Activated B cell treated with CpG ODN at 0.5 μM for 24 hours (primary cell): ENCODE measurements at regions not wholly inside any gene's neighbourhood (a gene's known extent, or its start where the extent isn't known, plus 50 kb on each side); places are given as distances from the start of the nearest gene placed in this dataset.

ENCODE experiments used
- ATAC-seq: fragments of 200-7000 bp; cut with Tn5 transposase; one replicate; pipeline ENCODE4 v1.10.0; 2021; ENCODE audit warnings: low read depth, mild to moderate bottlenecking, moderate library complexity
- CTCF ChIA-PET: fragments of 350-600 bp; sonication (Branson Sonifier 250); formaldehyde crosslinking; loops from one replicate; lab custom pipeline; 2021; ENCODE audit warnings: antibody characterized with exemption; lab: Charles Lee
- POLR2A ChIA-PET: fragments of 350-600 bp; sonication (Branson Sonifier 250); formaldehyde crosslinking; loops from one replicate; lab custom pipeline; 2021; ENCODE audit warnings: antibody characterized with exemption; lab: Charles Lee
- DNase-seq: peaks from one replicate; pipeline ENCODE4 v3.0.0; 2022
- H3K27ac Mint-ChIP-seq: one replicate; pipeline ENCODE4 v1.8.0; 2020; ENCODE audit warnings: mixed read lengths
- H3K27me3 Mint-ChIP-seq: one replicate; pipeline ENCODE4 v1.8.0; 2021; ENCODE audit warnings: mixed read lengths
- H3K36me3 Mint-ChIP-seq: one replicate; pipeline ENCODE4 v1.8.0; 2021; ENCODE audit warnings: low read depth, mixed read lengths
- H3K4me1 Mint-ChIP-seq: one replicate; pipeline ENCODE4 v1.8.0; 2021; ENCODE audit warnings: mixed read lengths
- H3K4me3 Mint-ChIP-seq: one replicate; pipeline ENCODE4 v1.8.0; 2020; ENCODE audit warnings: mild to moderate bottlenecking, mixed read lengths
- H3K9me3 Mint-ChIP-seq: one replicate; pipeline ENCODE4 v1.8.0; 2020; ENCODE audit warnings: mixed read lengths
- CTCF ChIP-seq: fragments of 200-600 bp; IDR thresholded peaks from one replicate; pipeline ENCODE4 v1.8.0; 2022; ENCODE audit warnings: antibody characterized with exemption, mild to moderate bottlenecking
- intact Hi-C: fragments of 100-400 bp; cut with micrococcal nuclease; formaldehyde crosslinking; loops from one replicate; pipeline ENCODE4 v1.15.1; 2024

GRCh38 chr1:166365081-166365480 is 198.3 kb upstream of the FAM78B start:
- TF ChIP-seq CTCF = no peak

GRCh38 chr1:166368030-166368429 is 201.2 kb upstream of the FAM78B start:
- Mint-ChIP-seq H3K27me3 (no peaks in the 10 kb centered on the region), H3K4me1 (no peaks in the 10 kb centered on the region), H3K4me3 (no peak overlapping the region), H3K36me3 (no peaks in the 10 kb centered on the region), H3K27ac (no peak overlapping the region), H3K9me3 (peaks cover 4% of the 10 kb centered on the region)
- intact Hi-C loops = no loop called here
- TF ChIP-seq CTCF = no peak
- ATAC-seq (no peak), DNase-seq (no peak)
- POLR2A ChIA-PET = no interaction called here
- CTCF ChIA-PET = no interaction called here

More at GRCh38 chr1:166365081-166365480, 198.3 kb upstream of the FAM78B start:
- intact Hi-C loops = no loop called here
- Mint-ChIP-seq H3K9me3 (peaks cover 4% of the 10 kb centered on the region), H3K36me3 (no peaks in the 10 kb centered on the region), H3K4me3 (no peak overlapping the region), H3K27ac (no peak overlapping the region), H3K27me3 (no peaks in the 10 kb centered on the region), H3K4me1 (no peaks in the 10 kb centered on the region)
- ATAC-seq (no peak), DNase-seq (no peak)
- CTCF ChIA-PET = no interaction called here
- POLR2A ChIA-PET = no interaction called here

GRCh38 chr1:166377896-166378295 is 211.1 kb upstream of the FAM78B start:
- TF ChIP-seq CTCF = no peak

GRCh38 chr1:166378805-166379204 is 212.0 kb upstream of the FAM78B start:
- ATAC-seq = no peak
- no peak for TF ChIP-seq CTCF
- intact Hi-C loops = no loop called here
- Mint-ChIP-seq H3K27ac (no peak overlapping the region), H3K4me3 (no peak overlapping the region), H3K27me3 (peaks cover 6% of the 10 kb centered on the region), H3K36me3 (no peaks in the 10 kb centered on the region), H3K9me3 (no peaks in the 10 kb centered on the region), H3K4me1 (no peaks in the 10 kb centered on the region)
- DNase-seq = no peak
- ChIA-PET CTCF (no interaction called here), POLR2A (no interaction called here)

More at GRCh38 chr1:166377896-166378295, 211.1 kb upstream of the FAM78B start:
- Mint-ChIP-seq H3K36me3 (no peaks in the 10 kb centered on the region), H3K9me3 (no peaks in the 10 kb centered on the region), H3K4me3 (no peak overlapping the region), H3K27ac (no peak overlapping the region), H3K4me1 (no peaks in the 10 kb centered on the region), H3K27me3 (peaks cover 6% of the 10 kb centered on the region)
- ChIA-PET CTCF (no interaction called here), POLR2A (no interaction called here)
- no peak for DNase-seq
- intact Hi-C loops = no loop called here
- no peak for ATAC-seq

- no peak for DNase-seq
- H3K27me3 Mint-ChIP-seq = peaks cover 6% of the 10 kb centered on the region
- no peaks in the 10 kb centered on the region for H3K4me1 Mint-ChIP-seq
- H3K4me3 Mint-ChIP-seq = no peak overlapping the region
- no peaks in the 10 kb centered on the region for H3K36me3 Mint-ChIP-seq
- ChIA-PET CTCF (interaction anchor here (0.5 kb wide), 1 partner anchor 27 kb away, joined by 3 read pairs; no protein-coding TSS in a partner anchor), POLR2A (no interaction called here)
- no peak for ATAC-seq
- H3K9me3 Mint-ChIP-seq = no peaks in the 10 kb centered on the region
- no peak overlapping the region for H3K27ac Mint-ChIP-seq
- no peak for TF ChIP-seq CTCF
- intact Hi-C loops = no loop called here
Observed at GRCh38 chr1:166379447-166379846, 212.6 kb upstream of the FAM78B start.
